CD4-positive, alpha-beta T cell treated with Interleukin-4 for 1 hour (primary cell): ENCODE measurements at regions not wholly inside any gene's neighbourhood (a gene's known extent, or its start where the extent isn't known, plus 50 kb on each side); places are given as distances from the start of the nearest gene placed in this dataset.

Experiments
- DNase-seq, 2 donors: peaks; one replicate each; pipeline ENCODE4 v3.0.0-alpha.2; 2020 to 2022

GRCh38 chr10:57294698-57295097, 933.6 kb upstream of the ZWINT start:
- DNase-seq = no peak

- no peak for DNase-seq
Observed at GRCh38 chr10:57288754-57289153, 927.7 kb upstream of the ZWINT start.

- no peak for DNase-seq
Observed at GRCh38 chr10:57262892-57263291, 901.8 kb upstream of the ZWINT start.

- DNase-seq = no peak
Observed at GRCh38 chr10:57260175-57260574, 899.1 kb upstream of the ZWINT start.

GRCh38 chr10:57249615-57250281, 888.7 kb upstream of the ZWINT start:
- no peak for DNase-seq

GRCh38 chr10:57247271-57247670, 886.2 kb upstream of the ZWINT start:
- no peak for DNase-seq

DNA sequence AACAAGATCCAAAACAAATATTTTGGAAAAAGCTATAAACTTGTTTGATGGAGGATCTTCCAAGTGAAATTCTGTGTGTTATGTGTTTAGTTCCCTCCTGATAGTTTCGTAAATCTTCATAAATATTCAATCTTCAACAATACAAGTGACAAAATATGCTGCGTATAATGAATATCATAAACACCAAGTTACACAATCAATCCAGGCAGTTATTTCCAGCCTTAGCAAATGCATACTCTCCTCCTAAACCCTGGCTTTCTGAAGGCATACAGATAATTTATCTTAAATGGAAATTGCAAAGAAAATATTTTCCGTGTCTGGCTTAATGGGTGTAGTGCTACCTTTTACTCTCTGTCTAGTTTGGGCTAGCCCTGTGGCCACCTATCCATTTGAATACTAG, 864.9 kb upstream of the ZWINT start:
- no peak for DNase-seq

GRCh38 chr10:57224811-57225210, 863.8 kb upstream of the ZWINT start:
- DNase-seq = no peak

- no peak for DNase-seq
Observed at GRCh38 chr10:57222603-57223002, 861.5 kb upstream of the ZWINT start.

DNA sequence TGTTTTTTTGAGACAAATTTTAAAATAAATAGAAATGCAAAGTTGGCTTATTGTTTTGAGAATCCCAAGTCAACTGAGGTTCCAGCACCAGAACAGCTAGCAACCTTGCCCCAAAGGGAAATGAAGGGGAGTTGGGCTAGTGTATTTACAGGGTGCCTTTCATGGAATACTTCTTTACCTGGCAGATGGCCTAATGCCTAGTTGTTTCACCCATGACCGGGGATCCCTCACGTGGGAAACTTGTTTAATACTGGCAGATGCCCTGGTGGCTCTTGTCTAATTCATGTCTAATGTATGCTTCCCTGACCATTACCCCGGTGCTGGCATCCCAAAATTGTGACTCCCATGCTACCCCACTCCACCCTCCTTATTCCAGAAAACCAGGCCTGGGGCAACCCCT, 861.1 kb upstream of the ZWINT start:
- DNase-seq = no peak

DNA sequence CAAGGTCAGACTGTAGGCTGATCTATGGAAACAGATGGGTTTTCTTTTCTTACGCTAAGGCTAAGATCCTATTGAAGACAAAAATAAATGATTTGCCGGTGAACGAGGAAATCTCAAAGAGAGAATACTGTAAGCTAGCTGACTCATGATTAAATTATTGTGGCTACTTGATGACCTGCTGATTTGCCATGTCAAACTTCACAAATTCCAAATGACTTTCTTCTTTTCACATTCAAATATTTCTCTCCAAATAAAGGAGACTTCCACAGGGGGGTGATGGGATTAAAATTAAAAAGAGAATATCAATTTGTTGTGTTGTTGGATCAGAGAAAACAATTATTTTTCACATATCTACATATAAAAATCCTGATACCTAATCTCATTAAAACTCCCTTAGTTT, 860.6 kb upstream of the ZWINT start:
- DNase-seq = no peak

GRCh38 chr10:57218382-57218781, 857.3 kb upstream of the ZWINT start:
- DNase-seq = no peak

GRCh38 chr10:57202356-57202755, 841.3 kb upstream of the ZWINT start:
- no peak for DNase-seq

DNA sequence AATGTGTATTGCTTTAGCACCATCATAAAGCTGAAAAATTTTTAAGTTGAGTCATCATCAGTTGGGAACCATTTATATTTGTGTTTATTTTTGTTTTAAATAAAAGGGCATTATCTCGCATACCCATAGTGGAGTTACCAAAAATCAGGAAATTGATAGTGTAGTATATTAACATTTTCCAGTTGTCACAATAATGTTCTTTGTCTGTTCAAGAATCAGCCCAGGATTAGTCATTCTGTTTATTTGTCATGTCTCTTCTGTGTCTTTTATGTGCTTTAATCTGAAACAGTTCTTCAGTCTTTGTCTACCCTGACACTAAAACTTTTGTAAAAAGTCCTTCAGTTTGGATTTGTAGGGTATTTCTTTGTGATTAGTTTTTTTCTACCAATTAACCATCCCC, 827.8 kb upstream of the ZWINT start:
- DNase-seq = no peak

DNA sequence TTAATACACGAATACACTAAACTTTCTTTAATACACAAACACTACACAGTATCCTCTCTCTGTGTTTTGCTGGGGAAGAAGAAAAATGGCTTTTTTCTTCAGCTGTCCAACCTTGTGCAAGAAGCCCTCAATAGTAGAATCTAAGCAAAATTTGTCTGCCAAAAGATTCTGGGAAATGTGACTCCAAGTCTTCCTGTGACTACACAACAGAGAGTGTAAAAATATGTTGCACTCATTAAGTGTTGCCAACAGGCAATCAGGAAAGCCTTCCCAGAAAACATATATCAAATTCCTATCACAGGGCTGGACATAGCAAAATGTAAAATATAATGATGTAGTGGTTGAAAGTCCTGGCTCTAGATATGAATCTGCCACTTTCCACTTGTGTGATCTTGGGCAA, 825.1 kb upstream of the ZWINT start:
- DNase-seq = no peak

GRCh38 chr10:57169597-57169996, 808.5 kb upstream of the ZWINT start:
- DNase-seq = no peak

DNA sequence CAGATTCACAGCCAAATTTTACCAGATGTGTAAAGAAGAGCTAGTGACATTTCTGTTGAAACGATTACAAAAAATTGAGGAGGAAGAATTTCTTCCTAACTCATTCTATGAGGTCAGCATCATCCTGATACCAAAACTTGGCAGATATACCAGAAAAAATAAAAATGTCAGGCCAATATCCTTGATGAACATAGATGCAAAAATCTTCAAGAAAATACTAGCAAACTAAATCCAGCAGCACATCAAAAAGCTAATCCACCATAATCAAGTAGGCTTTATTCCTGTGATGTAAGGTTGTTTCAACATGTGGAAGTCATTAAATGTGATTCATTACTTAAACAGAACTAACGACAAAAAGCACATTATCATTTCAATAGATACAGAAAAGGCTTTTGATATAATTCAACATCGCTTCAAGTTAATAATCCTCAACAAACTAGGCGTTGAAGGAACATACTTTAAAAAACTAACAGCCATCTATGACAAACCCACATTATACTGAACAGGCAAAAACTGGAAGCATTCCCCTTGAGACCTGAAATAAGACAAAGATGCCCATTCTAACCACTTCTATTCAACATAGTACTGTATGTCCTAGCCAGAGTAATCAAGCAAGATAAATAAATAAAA, 807.7 kb upstream of the ZWINT start:
- no peak for DNase-seq

DNA sequence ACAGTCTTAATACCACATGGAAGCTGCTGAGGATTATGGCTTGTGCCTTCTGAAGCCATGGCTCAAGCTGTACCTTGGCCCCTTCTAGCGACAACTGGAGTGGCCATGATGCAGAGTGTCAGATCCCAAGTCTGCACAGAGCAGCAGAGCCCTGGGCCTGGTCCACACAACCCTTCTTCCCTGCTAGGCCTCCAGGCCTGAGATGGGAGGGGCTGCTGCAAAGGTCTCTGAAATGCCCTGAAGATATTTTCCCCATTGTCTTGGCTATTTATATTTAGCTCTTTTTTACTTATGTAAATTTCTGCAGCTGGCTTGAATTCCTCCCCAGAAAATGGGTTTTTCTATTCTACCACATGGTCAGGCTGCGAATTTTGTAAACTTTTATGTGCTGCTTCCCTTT, 804.6 kb upstream of the ZWINT start:
- DNase-seq = no peak

DNA sequence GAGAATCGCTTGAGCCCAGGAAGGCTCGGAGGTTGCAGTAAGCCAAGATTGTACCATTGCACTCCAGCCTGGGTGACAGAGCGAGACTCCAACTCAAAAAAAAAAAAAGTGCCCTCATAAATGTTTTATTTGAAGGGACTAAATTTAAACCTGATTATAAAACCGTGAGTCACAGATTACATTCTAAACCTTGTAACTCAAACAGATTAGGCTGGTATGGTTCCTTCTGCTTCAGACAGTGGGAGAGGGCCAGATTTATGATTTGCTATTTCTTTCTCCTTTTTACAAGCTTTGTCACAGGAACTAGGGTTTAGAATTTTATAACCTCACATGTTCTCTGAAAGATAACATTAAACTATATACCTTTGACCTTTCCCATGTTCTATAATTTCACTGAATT, 801.2 kb upstream of the ZWINT start:
- no peak for DNase-seq

DNA sequence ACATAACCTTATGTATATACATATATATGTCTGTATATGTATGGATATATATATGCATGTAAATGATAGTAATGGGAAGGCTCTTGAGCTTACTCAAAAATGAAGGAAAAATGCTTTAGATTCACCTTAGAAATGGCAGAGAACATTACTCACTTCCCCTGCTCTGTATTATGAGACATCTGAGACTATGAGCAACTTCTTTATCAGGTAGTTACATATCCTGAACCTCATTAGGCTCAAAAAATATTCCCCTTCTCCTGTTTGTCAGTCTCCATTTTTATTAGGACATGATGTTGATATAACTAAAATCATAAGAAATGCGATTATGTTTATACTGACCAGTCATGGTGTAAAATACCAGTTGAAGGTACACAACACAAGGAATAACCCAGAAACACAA, 800.1 kb upstream of the ZWINT start:
- DNase-seq = no peak

- no peak for DNase-seq
Observed at GRCh38 chr10:57145548-57145947, 784.5 kb upstream of the ZWINT start.

GRCh38 chr10:57142925-57143576, 782.0 kb upstream of the ZWINT start:
- DNase-seq = no peak

DNA sequence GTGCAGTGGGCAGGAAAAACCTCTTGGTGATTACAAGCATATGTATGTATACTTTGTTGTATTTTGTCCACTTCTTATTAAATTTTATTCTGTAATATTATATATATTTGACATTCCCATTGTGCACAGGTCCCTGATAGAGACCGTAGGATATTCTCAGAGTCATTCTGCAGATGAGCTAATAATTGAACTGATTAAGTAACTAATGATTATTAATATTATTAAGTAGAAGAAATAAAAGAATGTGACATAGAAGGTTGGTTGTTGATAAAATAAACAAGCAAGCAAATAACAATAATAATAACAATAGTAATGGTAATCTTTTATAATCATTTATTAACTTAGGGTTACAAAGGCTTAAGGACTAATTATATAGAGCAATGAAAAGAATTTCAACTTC, 780.6 kb upstream of the ZWINT start:
- DNase-seq = no peak

- no peak for DNase-seq
Observed at GRCh38 chr10:57119684-57120083, 758.6 kb upstream of the ZWINT start.

- DNase-seq = no peak
Observed at GRCh38 chr10:57113545-57113944, 752.5 kb upstream of the ZWINT start.
